ENCODE measurements at regions not wholly inside any gene's neighbourhood (a gene's known extent, or its start where the extent isn't known, plus 50 kb on each side); places are given as distances from the start of the nearest gene placed in this dataset.

DNA sequence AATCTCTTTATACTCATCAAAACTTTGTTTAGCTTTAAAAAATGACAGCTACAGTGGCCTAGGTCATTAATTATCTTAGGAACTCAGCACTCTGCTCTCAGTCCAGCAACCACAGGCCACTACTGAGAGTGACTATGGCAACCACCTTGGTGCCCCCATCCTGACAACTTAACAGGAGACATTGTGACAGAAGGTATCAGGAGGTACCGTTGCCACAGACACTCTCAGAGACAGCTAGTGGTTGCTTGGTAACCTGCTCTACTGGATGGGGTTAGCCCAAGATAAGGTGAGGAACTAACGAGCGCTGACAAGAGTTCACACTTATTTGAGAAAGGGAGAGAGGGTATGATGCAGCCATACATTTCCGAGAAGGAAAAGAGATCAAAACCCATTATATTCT is 76.1 kb upstream of the TFAP2D start:
- H3K27ac ChIP-seq (ENCODE audit: insufficient read depth, low read depth, low read length, poor library complexity, severe bottlenecking): no peak overlapping the region
- no peaks in the 10 kb centered on the region for H3K4me1 ChIP-seq (ENCODE audit: control insufficient read depth, insufficient read depth, low read length)
- no peaks in the 10 kb centered on the region for H3K27me3 ChIP-seq (ENCODE audit: control insufficient read depth, insufficient read depth, low read length, poor library complexity, severe bottlenecking)
- no peak overlapping the region for H3K4me3 ChIP-seq (ENCODE audit: insufficient read depth, low read depth, low read length)
- no peaks in the 10 kb centered on the region for H3K9me3 ChIP-seq (ENCODE audit: control insufficient read depth, low read length)
- H3K36me3 ChIP-seq (ENCODE audit: control insufficient read depth, insufficient read depth, low read length): no peaks in the 10 kb centered on the region
- 80 to 88% methylated on average over 4 of the region's 4 CpGs for WGBS, 2 experiments

DNA sequence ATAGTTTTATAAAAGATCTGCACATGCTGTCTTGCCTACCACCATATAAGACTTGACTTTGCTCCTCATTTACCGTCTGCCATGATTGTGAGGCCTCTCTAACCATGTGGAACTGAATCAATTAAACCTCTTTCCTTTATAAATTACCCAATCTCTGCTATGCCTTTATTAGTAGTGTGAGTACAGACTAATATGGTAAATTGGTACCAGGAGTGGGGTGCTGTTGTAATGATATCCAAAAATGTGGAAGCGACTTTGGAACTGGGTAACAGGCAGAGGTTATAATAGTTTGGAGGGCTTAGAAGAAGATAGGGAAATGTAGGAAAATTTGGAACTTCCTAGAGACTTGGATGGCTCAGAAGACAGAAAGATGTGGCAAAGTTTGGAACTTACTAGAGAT is 64.2 kb upstream of the TFAP2D start:
- H3K9me3 ChIP-seq (ENCODE audit: control insufficient read depth, low read length): peaks cover 5% of the 10 kb centered on the region
- WGBS, 2 experiments: 94 to 98% methylated on average over 2 of the region's 2 CpGs

DNA sequence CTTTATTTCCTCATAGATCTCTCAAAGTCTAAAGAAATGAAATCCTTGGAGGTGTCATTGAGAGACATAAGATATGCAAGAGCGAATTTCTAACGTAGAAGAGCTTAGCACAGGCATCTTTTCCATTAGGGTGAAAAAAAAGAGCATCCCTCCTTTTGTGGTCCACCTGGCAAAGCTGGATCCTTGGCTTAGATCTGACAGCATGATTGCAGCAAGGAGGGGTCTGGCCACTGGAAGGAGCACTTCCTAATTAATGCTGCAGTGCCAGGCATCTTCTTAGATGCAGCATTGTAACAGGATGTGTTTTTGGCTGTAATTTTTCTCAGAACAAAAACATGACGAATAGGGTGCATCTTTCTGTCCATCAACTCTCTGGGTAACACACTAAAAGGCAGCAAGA is 60.1 kb upstream of the TFAP2D start:
- Histone ChIP-seq H3K27me3 (ENCODE audit: control insufficient read depth, insufficient read depth, low read length, poor library complexity, severe bottlenecking) (no peaks in the 10 kb centered on the region), H3K4me3 (ENCODE audit: insufficient read depth, low read depth, low read length) (no peak overlapping the region), H3K36me3 (ENCODE audit: control insufficient read depth, insufficient read depth, low read length) (no peaks in the 10 kb centered on the region), H3K9me3 (ENCODE audit: control insufficient read depth, low read length) (peaks cover 5% of the 10 kb centered on the region), H3K27ac (ENCODE audit: insufficient read depth, low read depth, low read length, poor library complexity, severe bottlenecking) (no peak overlapping the region), H3K4me1 (ENCODE audit: control insufficient read depth, insufficient read depth, low read length) (no peaks in the 10 kb centered on the region)
- WGBS, 2 experiments: 81 to 84% methylated on average over 3 of the region's 3 CpGs

More for the DNA sequence above, 64.2 kb upstream of the TFAP2D start:
- no peak overlapping the region for H3K27ac ChIP-seq (ENCODE audit: insufficient read depth, low read depth, low read length, poor library complexity, severe bottlenecking)
- H3K27me3 ChIP-seq (ENCODE audit: control insufficient read depth, insufficient read depth, low read length, poor library complexity, severe bottlenecking): no peaks in the 10 kb centered on the region
- no peaks in the 10 kb centered on the region for H3K36me3 ChIP-seq (ENCODE audit: control insufficient read depth, insufficient read depth, low read length)
- no peaks in the 10 kb centered on the region for H3K4me1 ChIP-seq (ENCODE audit: control insufficient read depth, insufficient read depth, low read length)
- no peak overlapping the region for H3K4me3 ChIP-seq (ENCODE audit: insufficient read depth, low read depth, low read length)

DNA sequence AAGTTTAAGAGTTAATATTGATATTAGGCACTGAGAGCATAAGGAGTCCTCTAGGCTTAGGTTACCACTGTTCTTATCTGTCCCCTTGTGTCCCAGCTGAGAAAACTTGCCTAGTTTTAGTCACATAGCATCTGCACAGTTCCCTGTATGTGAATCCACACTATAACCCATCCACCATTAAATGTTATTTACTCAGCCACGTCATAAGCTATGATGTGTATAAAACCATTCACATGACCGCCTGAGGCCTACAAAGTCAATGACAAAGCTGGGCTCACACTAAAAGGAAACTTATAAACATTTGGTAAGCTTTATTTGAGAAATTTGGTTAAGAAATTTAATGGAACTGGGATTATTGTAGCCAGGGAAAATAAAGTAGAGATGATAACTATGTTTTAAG is 59.2 kb upstream of the TFAP2D start:
- Histone ChIP-seq H3K36me3 (ENCODE audit: control insufficient read depth, insufficient read depth, low read length) (no peaks in the 10 kb centered on the region), H3K4me1 (ENCODE audit: control insufficient read depth, insufficient read depth, low read length) (no peaks in the 10 kb centered on the region), H3K27ac (ENCODE audit: insufficient read depth, low read depth, low read length, poor library complexity, severe bottlenecking) (no peak overlapping the region), H3K9me3 (ENCODE audit: control insufficient read depth, low read length) (peaks cover under 1% of the 10 kb centered on the region), H3K27me3 (ENCODE audit: control insufficient read depth, insufficient read depth, low read length, poor library complexity, severe bottlenecking) (no peaks in the 10 kb centered on the region), H3K4me3 (ENCODE audit: insufficient read depth, low read depth, low read length) (no peak overlapping the region)
- 91 to 100% methylated on average over 2 of the region's 2 CpGs for WGBS, 2 experiments

DNA sequence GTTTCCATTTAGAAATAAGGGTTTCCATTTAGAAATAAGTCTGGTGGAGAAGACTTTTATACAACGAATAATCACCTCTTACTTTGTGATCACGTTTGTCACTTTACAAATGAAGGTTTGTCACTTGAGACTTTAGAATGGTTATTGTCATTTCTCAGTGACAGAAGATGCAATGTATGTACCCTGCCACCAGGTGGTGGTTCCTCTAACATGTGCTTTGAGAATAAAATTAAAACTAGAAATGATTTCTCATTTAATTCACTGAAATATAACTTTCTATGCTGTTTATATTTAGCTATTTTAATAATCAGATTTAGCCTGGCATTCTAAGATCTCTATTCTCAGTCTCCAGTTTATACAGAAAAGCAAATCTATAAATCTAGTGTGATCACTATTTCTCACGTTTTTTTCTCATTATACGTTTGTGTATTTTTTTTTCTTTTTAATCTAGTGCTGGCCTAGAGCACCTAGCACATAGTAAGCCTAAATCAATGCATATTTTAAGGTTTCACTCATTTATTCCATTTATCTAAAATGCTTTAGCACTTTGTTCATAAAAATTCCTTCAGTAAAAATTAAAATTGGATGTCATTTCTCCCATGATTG is 57.4 kb upstream of the TFAP2D start:
- no peak overlapping the region for H3K27ac ChIP-seq (ENCODE audit: insufficient read depth, low read depth, low read length, poor library complexity, severe bottlenecking)
- no peak overlapping the region for H3K4me3 ChIP-seq (ENCODE audit: insufficient read depth, low read depth, low read length)
- 66 to 80% methylated on average over 3 to 4 of the region's 4 CpGs for WGBS, 2 experiments
- no peaks in the 10 kb centered on the region for H3K9me3 ChIP-seq (ENCODE audit: control insufficient read depth, low read length)
- H3K4me1 ChIP-seq (ENCODE audit: control insufficient read depth, insufficient read depth, low read length): no peaks in the 10 kb centered on the region
- H3K36me3 ChIP-seq (ENCODE audit: control insufficient read depth, insufficient read depth, low read length): no peaks in the 10 kb centered on the region
- H3K27me3 ChIP-seq (ENCODE audit: control insufficient read depth, insufficient read depth, low read length, poor library complexity, severe bottlenecking): no peaks in the 10 kb centered on the region

DNA sequence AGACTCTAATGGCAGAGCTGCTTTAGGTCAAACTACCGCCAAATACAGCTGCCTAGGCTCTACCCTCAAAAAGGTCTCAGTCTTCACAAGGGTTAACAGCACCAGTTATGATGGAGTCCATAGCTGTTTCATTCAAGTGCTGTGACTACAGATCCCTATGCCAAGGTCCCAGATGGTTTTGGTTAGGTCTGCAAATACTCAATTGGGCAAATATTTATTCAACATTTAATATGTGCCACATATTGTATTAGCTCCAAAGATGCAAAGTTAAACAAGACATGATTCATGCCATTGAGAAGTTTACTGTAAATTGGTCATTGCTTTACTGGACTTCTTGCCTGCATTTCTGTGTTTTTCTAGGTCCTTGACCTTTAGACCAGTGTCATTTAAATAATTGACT is 55.8 kb upstream of the TFAP2D start:
- H3K4me3 ChIP-seq (ENCODE audit: insufficient read depth, low read depth, low read length): no peak overlapping the region
- no peaks in the 10 kb centered on the region for H3K27me3 ChIP-seq (ENCODE audit: control insufficient read depth, insufficient read depth, low read length, poor library complexity, severe bottlenecking)
- no peaks in the 10 kb centered on the region for H3K36me3 ChIP-seq (ENCODE audit: control insufficient read depth, insufficient read depth, low read length)
- H3K9me3 ChIP-seq (ENCODE audit: control insufficient read depth, low read length): no peaks in the 10 kb centered on the region
- WGBS, 2 experiments: 88 to 89% methylated on average over 1 of the region's 1 CpG
- H3K4me1 ChIP-seq (ENCODE audit: control insufficient read depth, insufficient read depth, low read length): no peaks in the 10 kb centered on the region
- no peak overlapping the region for H3K27ac ChIP-seq (ENCODE audit: insufficient read depth, low read depth, low read length, poor library complexity, severe bottlenecking)

DNA sequence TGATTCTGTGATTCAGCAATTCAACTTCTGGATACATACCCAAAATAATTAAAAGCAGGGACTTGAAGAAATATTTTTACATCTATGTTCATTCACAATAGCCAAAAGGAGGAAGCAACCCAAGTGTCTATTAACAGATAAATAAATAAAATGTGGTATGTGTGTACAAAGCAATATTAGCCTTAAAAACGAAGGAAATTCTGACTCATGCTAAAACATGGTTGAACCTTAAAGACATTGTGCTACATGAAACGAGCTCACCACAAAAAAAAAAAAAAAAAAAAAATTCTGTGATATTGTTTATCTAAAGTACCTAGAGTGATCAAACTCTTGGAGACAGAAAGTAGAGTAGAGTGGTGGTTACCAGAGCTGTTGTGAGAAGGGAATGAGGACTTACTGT is 54.8 kb upstream of the TFAP2D start:
- H3K4me1 ChIP-seq (ENCODE audit: control insufficient read depth, insufficient read depth, low read length): no peaks in the 10 kb centered on the region
- no peak overlapping the region for H3K4me3 ChIP-seq (ENCODE audit: insufficient read depth, low read depth, low read length)
- no peaks in the 10 kb centered on the region for H3K27me3 ChIP-seq (ENCODE audit: control insufficient read depth, insufficient read depth, low read length, poor library complexity, severe bottlenecking)
- no peaks in the 10 kb centered on the region for H3K36me3 ChIP-seq (ENCODE audit: control insufficient read depth, insufficient read depth, low read length)
- no peaks in the 10 kb centered on the region for H3K9me3 ChIP-seq (ENCODE audit: control insufficient read depth, low read length)
- WGBS, 2 experiments: 88% methylated on average over 1 of the region's 2 CpGs; no CpG with 5 or more reads in 1 of the 2 experiments
- no peak overlapping the region for H3K27ac ChIP-seq (ENCODE audit: insufficient read depth, low read depth, low read length, poor library complexity, severe bottlenecking)

DNA sequence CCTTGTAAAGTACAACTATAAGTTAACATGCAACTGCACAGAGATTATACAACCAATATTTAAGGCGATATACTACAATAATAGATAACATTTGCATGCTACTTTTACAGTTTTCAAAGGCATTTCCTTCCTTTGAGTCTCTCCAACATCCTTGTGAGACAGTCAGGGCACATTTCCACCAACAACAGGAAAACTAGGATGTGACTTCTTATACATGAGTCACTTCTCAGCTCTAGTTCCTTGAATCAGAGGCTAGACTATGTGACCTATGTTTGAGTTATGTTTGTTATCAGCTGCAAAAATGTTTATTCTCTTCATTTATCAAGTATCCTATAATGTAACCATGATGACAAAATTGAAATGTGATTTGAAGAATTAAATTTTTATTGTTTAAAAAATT is 51.7 kb upstream of the TFAP2D start:
- Histone ChIP-seq H3K27me3 (ENCODE audit: control insufficient read depth, insufficient read depth, low read length, poor library complexity, severe bottlenecking) (no peaks in the 10 kb centered on the region), H3K27ac (ENCODE audit: insufficient read depth, low read depth, low read length, poor library complexity, severe bottlenecking) (no peak overlapping the region), H3K36me3 (ENCODE audit: control insufficient read depth, insufficient read depth, low read length) (no peaks in the 10 kb centered on the region), H3K4me3 (ENCODE audit: insufficient read depth, low read depth, low read length) (no peak overlapping the region), H3K4me1 (ENCODE audit: control insufficient read depth, insufficient read depth, low read length) (no peaks in the 10 kb centered on the region), H3K9me3 (ENCODE audit: control insufficient read depth, low read length) (no peaks in the 10 kb centered on the region)
- 88 to 100% methylated on average over 1 of the region's 1 CpG for WGBS, 2 experiments
